Skin epidermis (tissue), 12 donors: ENCODE measurements at regions not wholly inside any gene's neighbourhood (a gene's known extent, or its start where the extent isn't known, plus 50 kb on each side); places are given as distances from the start of the nearest gene placed in this dataset.
"Not testable (repeated sequence)": the region's sequence is repeated elsewhere in the genome, so short reads cannot be mapped to it uniquely, and the experiment has no call there.

ENCODE experiments used
- H3K27ac ChIP-seq, 21 experiments: fragments of 200-600 bp; sonication (generic) in 11 of 21; one replicate each; pipeline ENCODE4 v1.5.0; 2020; ENCODE audit warnings: mild to moderate bottlenecking in 3 of 21, inconsistent platforms in 2 of 21, moderate library complexity in 2 of 21
- H3K4me3 ChIP-seq, 7 experiments: fragments of 200-600 bp; sonication (generic) in 2 of 7; one replicate each; pipeline ENCODE4 v1.5.0; 2020; ENCODE audit warnings: inconsistent platforms in 2 of 7, mild to moderate bottlenecking in 2 of 7, moderate library complexity in 1 of 7

GRCh38 chr22:19656541-19657251 is 57.6 kb upstream of the SEPTIN5 start:
- no peak overlapping the region for H3K27ac ChIP-seq

GRCh38 chr22:19657252-19658056 is 56.8 kb upstream of the SEPTIN5 start:
- Histone ChIP-seq H3K27ac (no peak overlapping the region), H3K4me3 (no peak overlapping the region)

More at GRCh38 chr22:19656541-19657251, 57.6 kb upstream of the SEPTIN5 start:
- H3K4me3 ChIP-seq = no peak overlapping the region

- no peak overlapping the region for H3K4me3 ChIP-seq
These were observed 56.0 kb upstream of the SEPTIN5 start for GRCh38 chr22:19658057-19658966.

GRCh38 chr22:19658967-19659804 is 55.1 kb upstream of the SEPTIN5 start:
- no peak overlapping the region for H3K27ac ChIP-seq
- H3K4me3 ChIP-seq = no peak overlapping the region

More at GRCh38 chr22:19658057-19658966, 56.0 kb upstream of the SEPTIN5 start:
- no peak overlapping the region for H3K27ac ChIP-seq

GRCh38 chr22:19659805-19660345 is 54.4 kb upstream of the SEPTIN5 start:
- H3K4me3 ChIP-seq = no peak overlapping the region
- H3K27ac ChIP-seq = no peak overlapping the region

GRCh38 chr22:19660583-19660982 is 53.7 kb upstream of the SEPTIN5 start:
- H3K27ac ChIP-seq, H3K4me3 ChIP-seq: not testable (repeated sequence)

GRCh38 chr22:19661156-19661555 is 53.1 kb upstream of the SEPTIN5 start:
- Histone ChIP-seq H3K27ac (no peak overlapping the region), H3K4me3 (no peak overlapping the region)

GRCh38 chr22:19662049-19662684 is 52.1 kb upstream of the SEPTIN5 start:
- not testable (repeated sequence) for H3K27ac ChIP-seq, H3K4me3 ChIP-seq

- no peak overlapping the region for H3K4me3 ChIP-seq
- H3K27ac ChIP-seq = no peak overlapping the region
These were observed 51.0 kb upstream of the SEPTIN5 start for GRCh38 chr22:19663286-19663815.

- Histone ChIP-seq H3K4me3 (no peak overlapping the region), H3K27ac (no peak overlapping the region)
These were observed 50.4 kb upstream of the SEPTIN5 start for GRCh38 chr22:19663821-19664355.

- no peak overlapping the region for H3K4me3 ChIP-seq
- H3K27ac ChIP-seq = no peak overlapping the region
These were observed 49.9 kb upstream of the SEPTIN5 start for GRCh38 chr22:19664406-19664805.
